ENCODE measurements at regions not wholly inside any gene's neighbourhood (a gene's known extent, or its start where the extent isn't known, plus 50 kb on each side); places are given as distances from the start of the nearest gene placed in this dataset.

DNA sequence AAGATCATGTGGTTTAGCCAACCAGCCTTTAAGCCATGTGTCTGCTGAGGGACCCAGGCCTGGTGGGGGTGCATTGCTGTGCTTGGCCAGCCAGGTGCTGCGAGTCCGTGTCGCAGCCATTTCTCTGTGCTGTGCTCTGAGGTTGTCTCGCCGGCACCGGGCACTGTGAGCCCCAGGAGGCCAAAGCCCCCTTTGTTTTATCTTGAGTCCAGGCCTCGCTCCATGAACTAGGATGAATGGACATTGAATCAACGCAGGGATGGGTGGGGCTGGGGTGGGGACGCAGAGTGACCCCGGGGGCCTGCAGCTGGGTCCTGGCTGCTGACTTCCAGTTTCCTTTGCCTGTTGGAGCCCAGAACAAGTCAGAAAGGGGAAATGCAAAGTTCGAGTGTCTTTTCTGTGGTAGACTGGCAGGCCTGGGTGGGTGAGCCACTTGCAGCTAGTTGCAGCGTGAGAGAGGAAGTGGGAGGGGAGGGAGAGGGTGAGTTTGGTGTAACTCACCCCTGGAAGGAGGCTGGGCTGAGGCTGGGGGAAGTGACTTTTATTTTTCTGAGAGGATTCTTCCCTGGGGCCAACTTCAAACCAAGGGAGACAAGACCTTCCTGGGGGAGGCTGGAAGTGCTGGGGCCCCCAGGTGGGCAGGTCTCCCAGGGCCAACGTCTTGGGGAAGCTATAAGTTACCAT, 324.7 kb downstream of the SEC14L1 start (continued):
- TF ChIP-seq, protein P1, sequence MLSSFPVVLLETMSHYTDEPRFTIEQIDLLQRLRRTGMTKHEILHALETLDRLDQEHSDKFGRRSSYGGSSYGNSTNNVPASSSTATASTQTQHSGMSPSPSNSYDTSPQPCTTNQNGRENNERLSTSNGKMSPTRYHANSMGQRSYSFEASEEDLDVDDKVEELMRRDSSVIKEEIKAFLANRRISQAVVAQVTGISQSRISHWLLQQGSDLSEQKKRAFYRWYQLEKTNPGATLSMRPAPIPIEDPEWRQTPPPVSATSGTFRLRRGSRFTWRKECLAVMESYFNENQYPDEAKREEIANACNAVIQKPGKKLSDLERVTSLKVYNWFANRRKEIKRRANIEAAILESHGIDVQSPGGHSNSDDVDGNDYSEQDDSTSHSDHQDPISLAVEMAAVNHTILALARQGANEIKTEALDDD (IDR thresholded peaks at IDR 0.05) = peak; percentile 45; the same call in 1 of the 2 replicates
- TF ChIP-seq, protein P2, sequence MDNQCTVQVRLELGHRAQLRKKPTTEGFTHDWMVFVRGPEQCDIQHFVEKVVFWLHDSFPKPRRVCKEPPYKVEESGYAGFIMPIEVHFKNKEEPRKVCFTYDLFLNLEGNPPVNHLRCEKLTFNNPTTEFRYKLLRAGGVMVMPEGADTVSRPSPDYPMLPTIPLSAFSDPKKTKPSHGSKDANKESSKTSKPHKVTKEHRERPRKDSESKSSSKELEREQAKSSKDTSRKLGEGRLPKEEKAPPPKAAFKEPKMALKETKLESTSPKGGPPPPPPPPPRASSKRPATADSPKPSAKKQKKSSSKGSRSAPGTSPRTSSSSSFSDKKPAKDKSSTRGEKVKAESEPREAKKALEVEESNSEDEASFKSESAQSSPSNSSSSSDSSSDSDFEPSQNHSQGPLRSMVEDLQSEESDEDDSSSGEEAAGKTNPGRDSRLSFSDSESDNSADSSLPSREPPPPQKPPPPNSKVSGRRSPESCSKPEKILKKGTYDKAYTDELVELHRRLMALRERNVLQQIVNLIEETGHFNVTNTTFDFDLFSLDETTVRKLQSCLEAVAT (IDR thresholded peaks at IDR 0.05) = peak in 1 of 2 experiments; percentile 94; a peak in 2 of 4 replicates
- TF ChIP-seq, protein P3, sequence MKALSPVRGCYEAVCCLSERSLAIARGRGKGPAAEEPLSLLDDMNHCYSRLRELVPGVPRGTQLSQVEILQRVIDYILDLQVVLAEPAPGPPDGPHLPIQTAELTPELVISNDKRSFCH (CRISPR knock-in tag; IDR thresholded peaks at IDR 0.05) = no peak
- TF ChIP-seq, protein P3 (tag; IDR thresholded peaks at IDR 0.05) = no peak
- TF ChIP-seq SPI1 (IDR thresholded peaks at IDR 0.05; ENCODE audit: borderline replicate concordance, low read depth, low read length) (peak; percentile 97), ZNF23 (CRISPR knock-in tag; IDR thresholded peaks at IDR 0.05) (no peak), KLF6 (CRISPR knock-in tag; IDR thresholded peaks at IDR 0.05; ENCODE audit: borderline replicate concordance) (no peak), JUND (IDR thresholded peaks at IDR 0.05; ENCODE audit: borderline replicate concordance, low read depth, low read length) (0 out of 2 replicates have a peak, but pooled peaks have one; percentile 11), JUND (tag; IDR thresholded peaks at IDR 0.05; ENCODE audit: borderline replicate concordance, low read depth, low read length) (no peak), KAT2B (IDR thresholded peaks at IDR 0.05; ENCODE audit: low read depth, low read length) (no peak), GATAD2A (IDR thresholded peaks at IDR 0.05) (no peak)
- TF ChIP-seq, protein P4, sequence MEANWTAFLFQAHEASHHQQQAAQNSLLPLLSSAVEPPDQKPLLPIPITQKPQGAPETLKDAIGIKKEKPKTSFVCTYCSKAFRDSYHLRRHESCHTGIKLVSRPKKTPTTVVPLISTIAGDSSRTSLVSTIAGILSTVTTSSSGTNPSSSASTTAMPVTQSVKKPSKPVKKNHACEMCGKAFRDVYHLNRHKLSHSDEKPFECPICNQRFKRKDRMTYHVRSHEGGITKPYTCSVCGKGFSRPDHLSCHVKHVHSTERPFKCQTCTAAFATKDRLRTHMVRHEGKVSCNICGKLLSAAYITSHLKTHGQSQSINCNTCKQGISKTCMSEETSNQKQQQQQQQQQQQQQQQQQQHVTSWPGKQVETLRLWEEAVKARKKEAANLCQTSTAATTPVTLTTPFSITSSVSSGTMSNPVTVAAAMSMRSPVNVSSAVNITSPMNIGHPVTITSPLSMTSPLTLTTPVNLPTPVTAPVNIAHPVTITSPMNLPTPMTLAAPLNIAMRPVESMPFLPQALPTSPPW (CRISPR knock-in tag; IDR thresholded peaks at IDR 0.05) = peak; percentile 74
- TF ChIP-seq, protein P5, sequence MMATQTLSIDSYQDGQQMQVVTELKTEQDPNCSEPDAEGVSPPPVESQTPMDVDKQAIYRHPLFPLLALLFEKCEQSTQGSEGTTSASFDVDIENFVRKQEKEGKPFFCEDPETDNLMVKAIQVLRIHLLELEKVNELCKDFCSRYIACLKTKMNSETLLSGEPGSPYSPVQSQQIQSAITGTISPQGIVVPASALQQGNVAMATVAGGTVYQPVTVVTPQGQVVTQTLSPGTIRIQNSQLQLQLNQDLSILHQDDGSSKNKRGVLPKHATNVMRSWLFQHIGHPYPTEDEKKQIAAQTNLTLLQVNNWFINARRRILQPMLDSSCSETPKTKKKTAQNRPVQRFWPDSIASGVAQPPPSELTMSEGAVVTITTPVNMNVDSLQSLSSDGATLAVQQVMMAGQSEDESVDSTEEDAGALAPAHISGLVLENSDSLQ (IDR thresholded peaks at IDR 0.05) = peak; percentile 13; the same call in 1 of the 2 replicates
- TF ChIP-seq, protein P6, sequence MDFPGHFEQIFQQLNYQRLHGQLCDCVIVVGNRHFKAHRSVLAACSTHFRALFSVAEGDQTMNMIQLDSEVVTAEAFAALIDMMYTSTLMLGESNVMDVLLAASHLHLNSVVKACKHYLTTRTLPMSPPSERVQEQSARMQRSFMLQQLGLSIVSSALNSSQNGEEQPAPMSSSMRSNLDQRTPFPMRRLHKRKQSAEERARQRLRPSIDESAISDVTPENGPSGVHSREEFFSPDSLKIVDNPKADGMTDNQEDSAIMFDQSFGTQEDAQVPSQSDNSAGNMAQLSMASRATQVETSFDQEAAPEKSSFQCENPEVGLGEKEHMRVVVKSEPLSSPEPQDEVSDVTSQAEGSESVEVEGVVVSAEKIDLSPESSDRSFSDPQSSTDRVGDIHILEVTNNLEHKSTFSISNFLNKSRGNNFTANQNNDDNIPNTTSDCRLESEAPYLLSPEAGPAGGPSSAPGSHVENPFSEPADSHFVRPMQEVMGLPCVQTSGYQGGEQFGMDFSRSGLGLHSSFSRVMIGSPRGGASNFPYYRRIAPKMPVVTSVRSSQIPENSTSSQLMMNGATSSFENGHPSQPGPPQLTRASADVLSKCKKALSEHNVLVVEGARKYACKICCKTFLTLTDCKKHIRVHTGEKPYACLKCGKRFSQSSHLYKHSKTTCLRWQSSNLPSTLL (IDR thresholded peaks at IDR 0.05) = no peak
- TF ChIP-seq, protein P7, sequence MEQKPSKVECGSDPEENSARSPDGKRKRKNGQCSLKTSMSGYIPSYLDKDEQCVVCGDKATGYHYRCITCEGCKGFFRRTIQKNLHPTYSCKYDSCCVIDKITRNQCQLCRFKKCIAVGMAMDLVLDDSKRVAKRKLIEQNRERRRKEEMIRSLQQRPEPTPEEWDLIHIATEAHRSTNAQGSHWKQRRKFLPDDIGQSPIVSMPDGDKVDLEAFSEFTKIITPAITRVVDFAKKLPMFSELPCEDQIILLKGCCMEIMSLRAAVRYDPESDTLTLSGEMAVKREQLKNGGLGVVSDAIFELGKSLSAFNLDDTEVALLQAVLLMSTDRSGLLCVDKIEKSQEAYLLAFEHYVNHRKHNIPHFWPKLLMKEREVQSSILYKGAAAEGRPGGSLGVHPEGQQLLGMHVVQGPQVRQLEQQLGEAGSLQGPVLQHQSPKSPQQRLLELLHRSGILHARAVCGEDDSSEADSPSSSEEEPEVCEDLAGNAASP (IDR thresholded peaks at IDR 0.05) = no peak
